WTC11 (cell line): ENCODE measurements at regions not wholly inside any gene's neighbourhood (a gene's known extent, or its start where the extent isn't known, plus 50 kb on each side); places are given as distances from the start of the nearest gene placed in this dataset.

ENCODE experiments used
- ATAC-seq: fragments of 200-7000 bp; cut with Tn5 transposase; 2 replicates; pipeline ENCODE4 v1.10.0; 2021; ENCODE audit warnings: mild to moderate bottlenecking, moderate library complexity
- CTCF ChIA-PET: fragments of 300-600 bp; sonication (Branson Sonifier 250); formaldehyde crosslinking; loops from one replicate; lab custom pipeline; 2021; ENCODE audit warnings: antibody characterized with exemption; lab: Charles Lee
- POLR2A ChIA-PET: fragments of 350-600 bp; sonication (Branson Sonifier 250); formaldehyde crosslinking; loops from one replicate; lab custom pipeline; 2021; ENCODE audit warnings: antibody characterized with exemption; lab: Charles Lee
- DNase-seq: peaks from one replicate; pipeline ENCODE4 v3.0.0; 2021; ENCODE audit warnings: low spot score
- H3K27ac Mint-ChIP-seq: 2 replicates; pipeline ENCODE4 v1.8.0; 2021; ENCODE audit warnings: mixed read lengths
- H3K27me3 Mint-ChIP-seq: 2 replicates; pipeline ENCODE4 v1.8.0; 2021; ENCODE audit warnings: low read depth, mild to moderate bottlenecking, moderate library complexity, mixed read lengths
- H3K36me3 Mint-ChIP-seq: 2 replicates; pipeline ENCODE4 v1.8.0; 2021; ENCODE audit warnings: mixed read lengths
- H3K4me1 Mint-ChIP-seq: 2 replicates; pipeline ENCODE4 v1.8.0; 2022; ENCODE audit warnings: mixed read lengths
- H3K4me3 Mint-ChIP-seq: 2 replicates; pipeline ENCODE4 v1.8.0; 2021; ENCODE audit warnings: mild to moderate bottlenecking, moderate library complexity, mixed read lengths
- H3K9me3 Mint-ChIP-seq: 2 replicates; pipeline ENCODE4 v1.8.0; 2021; ENCODE audit warnings: mixed read lengths
- ATF2 ChIP-seq: sonication (generic); formaldehyde crosslinking; IDR thresholded peaks from 2 replicates; pipeline ENCODE4 v1.8.1; 2022; ENCODE audit warnings: low read depth, missing genetic modification reagents, borderline replicate concordance
- ATF3 ChIP-seq: sonication (generic); formaldehyde crosslinking; conservative IDR thresholded peaks from 2 replicates; pipeline ENCODE4 v1.8.1; 2022; ENCODE audit warnings: mild to moderate bottlenecking, missing genetic modification reagents
- JAZF1 ChIP-seq: fragments of 250-450 bp; sonication (Bioruptor Pico); IDR thresholded peaks from 2 replicates; pipeline ENCODE4 v1.9.0; 2021; ENCODE audit warnings: moderate library complexity, mild to moderate bottlenecking, inconsistent platforms
- MLX ChIP-seq: sonication (generic); formaldehyde crosslinking; IDR thresholded peaks from 2 replicates; pipeline ENCODE4 v1.8.1; 2023; ENCODE audit warnings: mild to moderate bottlenecking, missing genetic modification reagents, moderate library complexity
- MXD4 ChIP-seq: fragments of 250-450 bp; sonication (Bioruptor Pico); IDR thresholded peaks from 2 replicates; pipeline ENCODE4 v1.8.0; 2021; ENCODE audit warnings: mild to moderate bottlenecking, moderate library complexity, borderline replicate concordance
- PRDM15 ChIP-seq: sonication (generic); formaldehyde crosslinking; IDR thresholded peaks from 2 replicates; pipeline ENCODE4 v1.8.0; 2022; ENCODE audit warnings: missing genetic modification reagents
- TEAD1 ChIP-seq: sonication (generic); formaldehyde crosslinking; IDR thresholded peaks from 2 replicates; pipeline ENCODE4 v1.8.0; 2022; ENCODE audit warnings: mild to moderate bottlenecking, missing genetic modification reagents
- ZNF423 ChIP-seq: fragments of 250-450 bp; sonication (Bioruptor Pico); IDR thresholded peaks from 2 replicates; pipeline ENCODE4 v2.1.2; 2022; ENCODE audit warnings: mild to moderate bottlenecking, moderate library complexity
- ZNF425 ChIP-seq: fragments of 250-450 bp; sonication (Bioruptor Pico); conservative IDR thresholded peaks from 2 replicates; pipeline ENCODE4 v1.9.0; 2021; ENCODE audit warnings: mild to moderate bottlenecking
- ZNF512 ChIP-seq: sonication (generic); formaldehyde crosslinking; IDR thresholded peaks from 2 replicates; pipeline ENCODE4 v1.8.1; 2022; ENCODE audit warnings: missing genetic modification reagents, borderline replicate concordance
- ZNF532 ChIP-seq: fragments of 250-450 bp; sonication (Bioruptor Pico); IDR thresholded peaks from 2 replicates; pipeline ENCODE4 v1.9.0; 2021; ENCODE audit warnings: mild to moderate bottlenecking, borderline replicate concordance
- TF ChIP-seq, protein P1 (sequence below): sonication (generic); formaldehyde crosslinking; IDR thresholded peaks from 2 replicates; pipeline ENCODE4 v1.8.0; 2023; ENCODE audit warnings: missing genetic modification reagents, mild to moderate bottlenecking, borderline replicate concordance

DNA sequence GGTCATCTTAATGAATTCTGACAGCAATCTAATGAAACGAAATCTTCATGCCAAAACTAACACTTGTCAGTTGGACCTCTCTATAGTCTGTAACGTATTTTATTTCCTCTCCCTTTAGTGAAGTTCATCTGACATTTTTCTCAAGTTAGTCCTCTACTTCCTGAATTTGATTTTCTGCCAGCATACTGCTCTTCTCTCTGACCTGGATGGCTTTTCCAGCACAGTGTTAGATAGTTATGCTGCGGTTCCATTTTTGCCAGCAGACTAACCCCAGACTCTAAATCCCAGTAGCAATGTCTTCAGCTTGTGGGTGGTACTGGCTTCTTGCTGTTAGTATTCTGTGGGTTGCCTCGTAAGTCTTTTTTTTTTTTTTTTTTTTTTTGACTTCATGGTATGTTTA, 146.7 kb upstream of the VEGFC start:
- ChIA-PET CTCF (no interaction called here), POLR2A (no interaction called here)
- Mint-ChIP-seq H3K4me3 (no peak overlapping the region), H3K27me3 (no peaks in the 10 kb centered on the region), H3K4me1 (no peaks in the 10 kb centered on the region), H3K36me3 (no peaks in the 10 kb centered on the region), H3K9me3 (no peaks in the 10 kb centered on the region), H3K27ac (no peak overlapping the region)
- no peak for TF ChIP-seq ZNF532 (CRISPR knock-in tag)
- TF ChIP-seq ZNF512 (CRISPR knock-in tag), result no peak
- ATAC-seq, result no peak
- DNase-seq, result no peak

- H3K4me3 Mint-ChIP-seq, result no peak overlapping the region
- H3K9me3 Mint-ChIP-seq, result no peaks in the 10 kb centered on the region
- H3K27me3 Mint-ChIP-seq, result no peaks in the 10 kb centered on the region
- H3K4me1 Mint-ChIP-seq, result no peaks in the 10 kb centered on the region
- H3K36me3 Mint-ChIP-seq, result no peaks in the 10 kb centered on the region
- POLR2A ChIA-PET, result no interaction called here
- DNase-seq (no peak), ATAC-seq (no peak)
- CTCF ChIA-PET, result no interaction called here
- no peak overlapping the region for H3K27ac Mint-ChIP-seq
- TF ChIP-seq MXD4 (CRISPR knock-in tag), result no peak
- no peak for TF ChIP-seq ZNF423 (CRISPR knock-in tag)
- no peak for TF ChIP-seq ZNF425
- no peak for TF ChIP-seq PRDM15 (CRISPR knock-in tag)
- TF ChIP-seq MLX (CRISPR knock-in tag), result no peak
- TF ChIP-seq, protein P1, sequence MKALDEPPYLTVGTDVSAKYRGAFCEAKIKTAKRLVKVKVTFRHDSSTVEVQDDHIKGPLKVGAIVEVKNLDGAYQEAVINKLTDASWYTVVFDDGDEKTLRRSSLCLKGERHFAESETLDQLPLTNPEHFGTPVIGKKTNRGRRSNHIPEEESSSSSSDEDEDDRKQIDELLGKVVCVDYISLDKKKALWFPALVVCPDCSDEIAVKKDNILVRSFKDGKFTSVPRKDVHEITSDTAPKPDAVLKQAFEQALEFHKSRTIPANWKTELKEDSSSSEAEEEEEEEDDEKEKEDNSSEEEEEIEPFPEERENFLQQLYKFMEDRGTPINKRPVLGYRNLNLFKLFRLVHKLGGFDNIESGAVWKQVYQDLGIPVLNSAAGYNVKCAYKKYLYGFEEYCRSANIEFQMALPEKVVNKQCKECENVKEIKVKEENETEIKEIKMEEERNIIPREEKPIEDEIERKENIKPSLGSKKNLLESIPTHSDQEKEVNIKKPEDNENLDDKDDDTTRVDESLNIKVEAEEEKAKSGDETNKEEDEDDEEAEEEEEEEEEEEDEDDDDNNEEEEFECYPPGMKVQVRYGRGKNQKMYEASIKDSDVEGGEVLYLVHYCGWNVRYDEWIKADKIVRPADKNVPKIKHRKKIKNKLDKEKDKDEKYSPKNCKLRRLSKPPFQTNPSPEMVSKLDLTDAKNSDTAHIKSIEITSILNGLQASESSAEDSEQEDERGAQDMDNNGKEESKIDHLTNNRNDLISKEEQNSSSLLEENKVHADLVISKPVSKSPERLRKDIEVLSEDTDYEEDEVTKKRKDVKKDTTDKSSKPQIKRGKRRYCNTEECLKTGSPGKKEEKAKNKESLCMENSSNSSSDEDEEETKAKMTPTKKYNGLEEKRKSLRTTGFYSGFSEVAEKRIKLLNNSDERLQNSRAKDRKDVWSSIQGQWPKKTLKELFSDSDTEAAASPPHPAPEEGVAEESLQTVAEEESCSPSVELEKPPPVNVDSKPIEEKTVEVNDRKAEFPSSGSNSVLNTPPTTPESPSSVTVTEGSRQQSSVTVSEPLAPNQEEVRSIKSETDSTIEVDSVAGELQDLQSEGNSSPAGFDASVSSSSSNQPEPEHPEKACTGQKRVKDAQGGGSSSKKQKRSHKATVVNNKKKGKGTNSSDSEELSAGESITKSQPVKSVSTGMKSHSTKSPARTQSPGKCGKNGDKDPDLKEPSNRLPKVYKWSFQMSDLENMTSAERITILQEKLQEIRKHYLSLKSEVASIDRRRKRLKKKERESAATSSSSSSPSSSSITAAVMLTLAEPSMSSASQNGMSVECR (CRISPR knock-in tag), result no peak
- no peak for TF ChIP-seq TEAD1 (CRISPR knock-in tag)
- no peak for TF ChIP-seq ATF3 (CRISPR knock-in tag)
- no peak for TF ChIP-seq JAZF1 (CRISPR knock-in tag)
- TF ChIP-seq ATF2 (CRISPR knock-in tag), result no peak
- no peak for TF ChIP-seq ZNF512 (CRISPR knock-in tag)
These were observed 152.6 kb upstream of the VEGFC start for GRCh38 chr4:176945334-176945733.
